HFF-Myc (cell line): ENCODE measurements at regions not wholly inside any gene's neighbourhood (a gene's known extent, or its start where the extent isn't known, plus 50 kb on each side); places are given as distances from the start of the nearest gene placed in this dataset.

Source experiments
- DNase-seq: peaks from one replicate; pipeline ENCODE4 v3.0.0-alpha.2; 2011; ENCODE audit warnings: low read depth; ENCODE audit errors: extremely low read depth
- H3K4me3 ChIP-seq: replicated peaks from 2 replicates; pipeline ENCODE4 v1.5.1; 2011; ENCODE audit warnings: low read depth, mild to moderate bottlenecking, control low read depth, low read length
- CTCF ChIP-seq: IDR thresholded peaks from 2 replicates; pipeline ENCODE4 v1.5.1; 2012; ENCODE audit warnings: mild to moderate bottlenecking, low read depth, low read length, control low read depth; ENCODE audit errors: missing control alignments

GRCh38 chr4:158458271-158458895 is 63.3 kb upstream of the RXFP1 start:
- no peak for DNase-seq
- H3K4me3 ChIP-seq = no peak overlapping the region
- no peak for TF ChIP-seq CTCF

DNA sequence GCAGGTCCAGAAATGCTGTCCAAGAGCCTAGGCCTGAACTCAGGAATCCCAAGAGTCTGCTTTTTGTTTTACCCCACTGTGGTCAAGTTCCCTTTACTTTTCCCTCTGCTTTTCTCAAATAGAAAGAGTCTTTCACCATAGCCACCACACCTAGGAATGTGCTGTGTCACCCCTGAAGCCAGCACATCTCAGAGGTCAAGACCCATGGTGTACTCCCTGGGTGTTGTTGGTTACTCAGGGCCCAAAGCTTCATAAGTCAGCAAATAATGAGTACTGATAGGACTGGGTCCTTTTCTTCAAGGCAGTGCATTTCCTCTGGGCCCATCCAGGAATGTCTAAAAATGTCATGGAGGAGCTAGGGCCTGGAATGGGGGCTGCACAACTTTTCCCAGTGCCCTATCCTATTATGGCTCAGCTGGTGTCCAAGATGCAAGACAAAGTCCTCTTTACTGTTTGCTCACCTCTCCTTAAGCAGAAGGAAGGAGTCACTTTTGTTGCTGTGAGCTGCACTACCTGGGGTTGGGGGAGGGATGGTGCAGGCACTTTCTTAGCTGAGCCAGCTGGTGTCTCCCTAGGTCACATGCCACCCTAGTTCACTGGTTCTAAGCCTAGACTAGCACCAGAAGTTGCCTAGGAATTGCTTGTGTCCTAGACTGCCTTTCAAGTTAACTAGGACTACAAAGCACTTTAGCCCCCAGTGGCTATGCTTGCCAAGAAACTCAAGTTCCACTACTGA is 62.4 kb upstream of the RXFP1 start:
- no peak overlapping the region for H3K4me3 ChIP-seq
- no peak for DNase-seq
- TF ChIP-seq CTCF = no peak

DNA sequence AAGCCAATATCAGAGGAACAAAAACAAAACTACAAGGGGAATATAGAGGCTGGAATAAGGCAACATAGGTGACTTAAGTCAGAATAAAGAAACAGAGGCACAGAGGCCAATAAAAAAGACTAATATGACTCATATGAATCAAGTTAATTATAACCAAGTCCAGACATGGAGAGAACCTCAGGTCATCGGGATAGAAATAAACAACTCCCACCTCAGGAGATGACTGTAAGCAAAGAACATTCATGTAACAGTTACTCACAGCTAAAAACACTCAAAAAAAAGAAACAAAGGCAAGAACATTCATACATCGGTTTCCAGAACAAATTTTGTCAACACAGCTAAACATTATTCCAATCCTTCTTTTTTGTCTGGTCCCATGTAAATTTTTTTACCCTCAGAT is 60.3 kb upstream of the RXFP1 start:
- TF ChIP-seq CTCF = no peak
- H3K4me3 ChIP-seq = no peak overlapping the region
- no peak for DNase-seq

DNA sequence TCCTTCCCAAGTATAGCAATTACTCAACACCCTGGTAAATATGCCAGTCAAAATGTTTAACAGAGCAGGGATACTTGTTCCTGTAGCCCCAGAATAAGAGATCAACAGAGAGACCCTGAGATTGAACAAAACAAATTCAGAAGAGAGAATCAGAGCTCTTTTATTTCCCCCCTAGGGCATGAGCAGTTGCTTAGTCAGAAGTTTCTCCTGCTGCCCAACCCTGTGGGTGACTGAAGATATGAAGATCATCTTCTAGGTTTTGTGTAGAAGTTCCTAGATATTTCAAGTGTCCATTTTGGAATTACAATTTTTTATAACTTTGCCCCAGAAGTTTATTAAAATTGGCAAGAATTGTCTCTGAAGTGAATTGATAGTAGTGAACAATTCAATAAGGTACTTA is 59.1 kb upstream of the RXFP1 start:
- no peak for TF ChIP-seq CTCF
- no peak overlapping the region for H3K4me3 ChIP-seq
- DNase-seq = no peak
